ENCODE measurements at regions not wholly inside any gene's neighbourhood (a gene's known extent, or its start where the extent isn't known, plus 50 kb on each side); places are given as distances from the start of the nearest gene placed in this dataset.

DNA sequence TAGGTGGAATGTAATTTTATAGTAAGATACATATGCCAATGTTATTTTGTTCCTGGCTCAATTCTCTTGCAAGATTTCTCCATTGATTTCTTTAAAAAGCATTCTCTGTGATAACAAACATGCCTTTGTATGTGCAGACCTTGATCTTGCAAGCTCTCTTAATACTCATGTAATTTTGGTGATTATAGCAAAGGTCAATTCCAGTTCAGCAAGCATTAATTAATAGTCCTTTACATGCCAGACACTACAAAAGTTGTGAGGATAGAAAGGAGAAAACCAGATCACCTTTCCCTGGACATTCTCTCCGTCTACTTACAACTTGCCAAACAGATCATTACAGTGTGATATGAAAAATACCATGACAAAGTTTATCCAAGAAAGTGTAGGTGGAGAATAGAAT, 173.7 kb upstream of the DOK6 start:
- ATAC-seq (ENCODE audit: insufficient read depth, low read depth) (no peak), DNase-seq (no peak)
- H4K20me1 ChIP-seq (ENCODE audit: insufficient read depth, low read length): no peaks in the 10 kb centered on the region
- H3K4me2 ChIP-seq (ENCODE audit: insufficient read depth, low read length): no peak overlapping the region
- H3K4me1 ChIP-seq (ENCODE audit: insufficient read depth, low read length): no peaks in the 10 kb centered on the region
- no peaks in the 10 kb centered on the region for H3K27me3 ChIP-seq (ENCODE audit: insufficient read depth, low read length, poor library complexity)
- H3K9me3 ChIP-seq (ENCODE audit: insufficient read depth, low read length, severe bottlenecking): no peaks in the 10 kb centered on the region
- no peak overlapping the region for H3K27ac ChIP-seq (ENCODE audit: low read length)
- no peak overlapping the region for H3K4me3 ChIP-seq (ENCODE audit: low read depth in 1 of 2, low read length in 2 of 2)
- H3K36me3 ChIP-seq (ENCODE audit: insufficient read depth, low read length): no peaks in the 10 kb centered on the region
- H3K9ac ChIP-seq (ENCODE audit: low read depth, low read length): no peak overlapping the region
- TF ChIP-seq, protein P1, sequence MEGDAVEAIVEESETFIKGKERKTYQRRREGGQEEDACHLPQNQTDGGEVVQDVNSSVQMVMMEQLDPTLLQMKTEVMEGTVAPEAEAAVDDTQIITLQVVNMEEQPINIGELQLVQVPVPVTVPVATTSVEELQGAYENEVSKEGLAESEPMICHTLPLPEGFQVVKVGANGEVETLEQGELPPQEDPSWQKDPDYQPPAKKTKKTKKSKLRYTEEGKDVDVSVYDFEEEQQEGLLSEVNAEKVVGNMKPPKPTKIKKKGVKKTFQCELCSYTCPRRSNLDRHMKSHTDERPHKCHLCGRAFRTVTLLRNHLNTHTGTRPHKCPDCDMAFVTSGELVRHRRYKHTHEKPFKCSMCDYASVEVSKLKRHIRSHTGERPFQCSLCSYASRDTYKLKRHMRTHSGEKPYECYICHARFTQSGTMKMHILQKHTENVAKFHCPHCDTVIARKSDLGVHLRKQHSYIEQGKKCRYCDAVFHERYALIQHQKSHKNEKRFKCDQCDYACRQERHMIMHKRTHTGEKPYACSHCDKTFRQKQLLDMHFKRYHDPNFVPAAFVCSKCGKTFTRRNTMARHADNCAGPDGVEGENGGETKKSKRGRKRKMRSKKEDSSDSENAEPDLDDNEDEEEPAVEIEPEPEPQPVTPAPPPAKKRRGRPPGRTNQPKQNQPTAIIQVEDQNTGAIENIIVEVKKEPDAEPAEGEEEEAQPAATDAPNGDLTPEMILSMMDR (IDR thresholded peaks at IDR 0.05; ENCODE audit: borderline replicate concordance, extremely low read depth, low read length, poor library complexity, severe bottlenecking): no peak
- TF ChIP-seq EZH2 (IDR thresholded peaks at IDR 0.05; ENCODE audit: borderline replicate concordance, low read depth, low read length, severe bottlenecking): no peak
- H3K79me2 ChIP-seq (ENCODE audit: insufficient read depth, low read length): no peaks in the 10 kb centered on the region
- no peak overlapping the region for H2AFZ ChIP-seq (ENCODE audit: low read depth, low read length)

- no peaks in the 10 kb centered on the region for H3K36me3 ChIP-seq (ENCODE audit: insufficient read depth, low read length)
- TF ChIP-seq, protein P1 (IDR thresholded peaks at IDR 0.05; ENCODE audit: borderline replicate concordance, extremely low read depth, low read length, poor library complexity, severe bottlenecking): no peak
- no peak for TF ChIP-seq EZH2 (IDR thresholded peaks at IDR 0.05; ENCODE audit: borderline replicate concordance, low read depth, low read length, severe bottlenecking)
- ATAC-seq (ENCODE audit: insufficient read depth, low read depth): no peak
- no peak overlapping the region for H2AFZ ChIP-seq (ENCODE audit: low read depth, low read length)
- H3K4me2 ChIP-seq (ENCODE audit: insufficient read depth, low read length): no peak overlapping the region
- no peaks in the 10 kb centered on the region for H3K4me1 ChIP-seq (ENCODE audit: insufficient read depth, low read length)
- no peak for DNase-seq
- H3K9me3 ChIP-seq (ENCODE audit: insufficient read depth, low read length, severe bottlenecking): no peaks in the 10 kb centered on the region
- no peaks in the 10 kb centered on the region for H3K79me2 ChIP-seq (ENCODE audit: insufficient read depth, low read length)
- no peaks in the 10 kb centered on the region for H4K20me1 ChIP-seq (ENCODE audit: insufficient read depth, low read length)
- no peak overlapping the region for H3K9ac ChIP-seq (ENCODE audit: low read depth, low read length)
- H3K27ac ChIP-seq (ENCODE audit: low read length): no peak overlapping the region
- H3K27me3 ChIP-seq (ENCODE audit: insufficient read depth, low read length, poor library complexity): no peaks in the 10 kb centered on the region
- H3K4me3 ChIP-seq (ENCODE audit: low read depth in 1 of 2, low read length in 2 of 2): no peak overlapping the region
Observed at GRCh38 chr18:69230204-69230603, 170.5 kb upstream of the DOK6 start.

GRCh38 chr18:69233465-69234054, 167.1 kb upstream of the DOK6 start:
- no peak overlapping the region for H3K4me3 ChIP-seq (ENCODE audit: low read depth in 1 of 2, low read length in 2 of 2)
- H3K27ac ChIP-seq (ENCODE audit: low read length): no peak overlapping the region
- no peak overlapping the region for H3K4me2 ChIP-seq (ENCODE audit: insufficient read depth, low read length)
- H4K20me1 ChIP-seq (ENCODE audit: insufficient read depth, low read length): no peaks in the 10 kb centered on the region
- H3K27me3 ChIP-seq (ENCODE audit: insufficient read depth, low read length, poor library complexity): no peaks in the 10 kb centered on the region
- TF ChIP-seq, protein P1 (IDR thresholded peaks at IDR 0.05; ENCODE audit: borderline replicate concordance, extremely low read depth, low read length, poor library complexity, severe bottlenecking): no peak
- TF ChIP-seq EZH2 (IDR thresholded peaks at IDR 0.05; ENCODE audit: borderline replicate concordance, low read depth, low read length, severe bottlenecking): no peak
- no peaks in the 10 kb centered on the region for H3K36me3 ChIP-seq (ENCODE audit: insufficient read depth, low read length)
- DNase-seq (no peak), ATAC-seq (ENCODE audit: insufficient read depth, low read depth) (no peak)
- H3K79me2 ChIP-seq (ENCODE audit: insufficient read depth, low read length): no peaks in the 10 kb centered on the region
- no peak overlapping the region for H3K9ac ChIP-seq (ENCODE audit: low read depth, low read length)
- no peaks in the 10 kb centered on the region for H3K9me3 ChIP-seq (ENCODE audit: insufficient read depth, low read length, severe bottlenecking)
- no peaks in the 10 kb centered on the region for H3K4me1 ChIP-seq (ENCODE audit: insufficient read depth, low read length)
- H2AFZ ChIP-seq (ENCODE audit: low read depth, low read length): no peak overlapping the region
